ENCODE measurements at regions not wholly inside any gene's neighbourhood (a gene's known extent, or its start where the extent isn't known, plus 50 kb on each side); places are given as distances from the start of the nearest gene placed in this dataset.

DNA sequence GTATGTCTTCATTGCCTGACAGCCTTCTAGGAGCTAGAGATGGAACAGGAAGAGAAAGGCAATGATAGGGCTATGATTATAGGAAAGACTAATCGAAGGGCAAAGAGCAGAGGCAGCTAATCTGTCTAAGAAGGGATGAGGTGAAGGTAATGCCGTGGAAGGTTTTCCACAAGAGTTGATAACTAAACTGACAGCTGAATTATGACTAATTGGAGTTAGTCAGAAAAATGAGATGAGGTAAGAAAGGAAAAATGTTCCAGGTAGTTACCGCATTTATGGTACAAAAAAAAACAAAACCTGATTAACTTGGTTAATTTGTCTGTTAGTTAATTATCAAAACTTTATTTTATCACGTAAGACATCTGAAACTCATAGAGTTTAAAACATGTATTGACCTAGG lies 260.3 kb downstream of the SLITRK6 start:
- TF ChIP-seq POLR2A (IDR thresholded peaks at IDR 0.05; ENCODE audit: borderline replicate concordance, extremely low read depth, insufficient read depth, insufficient read length) (no peak), POLR2AphosphoS5 (IDR thresholded peaks at IDR 0.05; ENCODE audit: low read depth, low read length) (no peak), ZNF274 (IDR thresholded peaks at IDR 0.05; ENCODE audit: low read depth, low read length) (no peak)
- TF ChIP-seq, protein P1, sequence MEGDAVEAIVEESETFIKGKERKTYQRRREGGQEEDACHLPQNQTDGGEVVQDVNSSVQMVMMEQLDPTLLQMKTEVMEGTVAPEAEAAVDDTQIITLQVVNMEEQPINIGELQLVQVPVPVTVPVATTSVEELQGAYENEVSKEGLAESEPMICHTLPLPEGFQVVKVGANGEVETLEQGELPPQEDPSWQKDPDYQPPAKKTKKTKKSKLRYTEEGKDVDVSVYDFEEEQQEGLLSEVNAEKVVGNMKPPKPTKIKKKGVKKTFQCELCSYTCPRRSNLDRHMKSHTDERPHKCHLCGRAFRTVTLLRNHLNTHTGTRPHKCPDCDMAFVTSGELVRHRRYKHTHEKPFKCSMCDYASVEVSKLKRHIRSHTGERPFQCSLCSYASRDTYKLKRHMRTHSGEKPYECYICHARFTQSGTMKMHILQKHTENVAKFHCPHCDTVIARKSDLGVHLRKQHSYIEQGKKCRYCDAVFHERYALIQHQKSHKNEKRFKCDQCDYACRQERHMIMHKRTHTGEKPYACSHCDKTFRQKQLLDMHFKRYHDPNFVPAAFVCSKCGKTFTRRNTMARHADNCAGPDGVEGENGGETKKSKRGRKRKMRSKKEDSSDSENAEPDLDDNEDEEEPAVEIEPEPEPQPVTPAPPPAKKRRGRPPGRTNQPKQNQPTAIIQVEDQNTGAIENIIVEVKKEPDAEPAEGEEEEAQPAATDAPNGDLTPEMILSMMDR (IDR thresholded peaks at IDR 0.05 in 2 of 3, conservative IDR thresholded peaks at IDR 0.05 in 1 of 3; ENCODE audit: borderline replicate concordance in 1 of 3, insufficient read depth in 1 of 3, low read depth in 2 of 3, low read length in 2 of 3): no peak
- TF ChIP-seq, protein P2, sequence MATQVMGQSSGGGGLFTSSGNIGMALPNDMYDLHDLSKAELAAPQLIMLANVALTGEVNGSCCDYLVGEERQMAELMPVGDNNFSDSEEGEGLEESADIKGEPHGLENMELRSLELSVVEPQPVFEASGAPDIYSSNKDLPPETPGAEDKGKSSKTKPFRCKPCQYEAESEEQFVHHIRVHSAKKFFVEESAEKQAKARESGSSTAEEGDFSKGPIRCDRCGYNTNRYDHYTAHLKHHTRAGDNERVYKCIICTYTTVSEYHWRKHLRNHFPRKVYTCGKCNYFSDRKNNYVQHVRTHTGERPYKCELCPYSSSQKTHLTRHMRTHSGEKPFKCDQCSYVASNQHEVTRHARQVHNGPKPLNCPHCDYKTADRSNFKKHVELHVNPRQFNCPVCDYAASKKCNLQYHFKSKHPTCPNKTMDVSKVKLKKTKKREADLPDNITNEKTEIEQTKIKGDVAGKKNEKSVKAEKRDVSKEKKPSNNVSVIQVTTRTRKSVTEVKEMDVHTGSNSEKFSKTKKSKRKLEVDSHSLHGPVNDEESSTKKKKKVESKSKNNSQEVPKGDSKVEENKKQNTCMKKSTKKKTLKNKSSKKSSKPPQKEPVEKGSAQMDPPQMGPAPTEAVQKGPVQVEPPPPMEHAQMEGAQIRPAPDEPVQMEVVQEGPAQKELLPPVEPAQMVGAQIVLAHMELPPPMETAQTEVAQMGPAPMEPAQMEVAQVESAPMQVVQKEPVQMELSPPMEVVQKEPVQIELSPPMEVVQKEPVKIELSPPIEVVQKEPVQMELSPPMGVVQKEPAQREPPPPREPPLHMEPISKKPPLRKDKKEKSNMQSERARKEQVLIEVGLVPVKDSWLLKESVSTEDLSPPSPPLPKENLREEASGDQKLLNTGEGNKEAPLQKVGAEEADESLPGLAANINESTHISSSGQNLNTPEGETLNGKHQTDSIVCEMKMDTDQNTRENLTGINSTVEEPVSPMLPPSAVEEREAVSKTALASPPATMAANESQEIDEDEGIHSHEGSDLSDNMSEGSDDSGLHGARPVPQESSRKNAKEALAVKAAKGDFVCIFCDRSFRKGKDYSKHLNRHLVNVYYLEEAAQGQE (IDR thresholded peaks at IDR 0.05; ENCODE audit: low read depth): no peak
- TF ChIP-seq, protein P3, sequence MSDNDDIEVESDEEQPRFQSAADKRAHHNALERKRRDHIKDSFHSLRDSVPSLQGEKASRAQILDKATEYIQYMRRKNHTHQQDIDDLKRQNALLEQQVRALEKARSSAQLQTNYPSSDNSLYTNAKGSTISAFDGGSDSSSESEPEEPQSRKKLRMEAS (IDR thresholded peaks at IDR 0.05): no peak

All from HCT116 (cell line).